AG09309 (cell line): ENCODE measurements at regions not wholly inside any gene's neighbourhood (a gene's known extent, or its start where the extent isn't known, plus 50 kb on each side); places are given as distances from the start of the nearest gene placed in this dataset.

Experiments used
- DNase-seq: peaks from one replicate; pipeline ENCODE4 v3.0.0-alpha.2; 2010; ENCODE audit warnings: low read depth
- H3K4me3 ChIP-seq: 2 replicates; pipeline ENCODE4 v1.5.1; 2011; ENCODE audit warnings: mild to moderate bottlenecking, low read depth, low read length, moderate library complexity; ENCODE audit not compliant: control insufficient read depth
- TF ChIP-seq, protein P1 (sequence below): IDR thresholded peaks from 2 replicates; pipeline ENCODE4 v1.5.1; 2011; ENCODE audit warnings: mild to moderate bottlenecking, low read depth, low read length, inconsistent platforms; ENCODE audit not compliant: insufficient read depth, control insufficient read depth; ENCODE audit errors: missing control alignments

DNA sequence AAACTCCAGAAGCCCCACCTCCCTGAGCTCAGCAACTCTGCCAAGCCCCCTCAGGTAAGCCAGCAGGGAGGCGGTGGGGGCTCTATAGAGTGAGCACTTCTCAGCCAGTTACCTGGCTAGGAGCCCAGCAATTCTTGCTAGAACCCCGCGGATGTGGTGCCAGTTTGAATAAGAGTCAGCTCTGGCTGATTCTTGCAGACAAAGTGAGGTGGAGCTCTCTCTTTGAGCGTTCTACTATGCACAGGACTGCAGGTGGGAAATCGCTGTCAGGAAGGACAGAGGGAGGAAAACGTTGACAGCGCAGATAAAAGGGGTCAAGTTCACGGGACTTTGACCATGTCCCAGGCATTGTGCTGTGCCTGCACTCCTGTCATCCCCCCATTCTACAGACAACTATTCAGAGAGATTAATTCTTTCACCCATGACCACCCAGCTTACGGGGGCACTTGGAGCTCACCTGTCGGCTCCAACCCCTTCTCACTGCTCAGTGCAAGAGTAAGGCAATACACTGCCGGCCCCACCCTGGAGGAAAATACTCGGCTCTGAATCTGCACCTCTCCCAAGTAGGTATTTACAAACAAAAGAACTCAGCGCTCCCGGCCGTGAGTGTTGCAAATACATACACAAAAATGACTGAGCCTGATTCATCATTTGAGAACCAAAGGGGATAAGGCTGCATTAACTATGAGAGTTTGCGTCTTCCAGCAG is 92.9 kb downstream of the ANKRD60 start:
- no peak overlapping the region for H3K4me3 ChIP-seq
- DNase-seq = no peak
- TF ChIP-seq, protein P1, sequence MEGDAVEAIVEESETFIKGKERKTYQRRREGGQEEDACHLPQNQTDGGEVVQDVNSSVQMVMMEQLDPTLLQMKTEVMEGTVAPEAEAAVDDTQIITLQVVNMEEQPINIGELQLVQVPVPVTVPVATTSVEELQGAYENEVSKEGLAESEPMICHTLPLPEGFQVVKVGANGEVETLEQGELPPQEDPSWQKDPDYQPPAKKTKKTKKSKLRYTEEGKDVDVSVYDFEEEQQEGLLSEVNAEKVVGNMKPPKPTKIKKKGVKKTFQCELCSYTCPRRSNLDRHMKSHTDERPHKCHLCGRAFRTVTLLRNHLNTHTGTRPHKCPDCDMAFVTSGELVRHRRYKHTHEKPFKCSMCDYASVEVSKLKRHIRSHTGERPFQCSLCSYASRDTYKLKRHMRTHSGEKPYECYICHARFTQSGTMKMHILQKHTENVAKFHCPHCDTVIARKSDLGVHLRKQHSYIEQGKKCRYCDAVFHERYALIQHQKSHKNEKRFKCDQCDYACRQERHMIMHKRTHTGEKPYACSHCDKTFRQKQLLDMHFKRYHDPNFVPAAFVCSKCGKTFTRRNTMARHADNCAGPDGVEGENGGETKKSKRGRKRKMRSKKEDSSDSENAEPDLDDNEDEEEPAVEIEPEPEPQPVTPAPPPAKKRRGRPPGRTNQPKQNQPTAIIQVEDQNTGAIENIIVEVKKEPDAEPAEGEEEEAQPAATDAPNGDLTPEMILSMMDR = no peak

DNA sequence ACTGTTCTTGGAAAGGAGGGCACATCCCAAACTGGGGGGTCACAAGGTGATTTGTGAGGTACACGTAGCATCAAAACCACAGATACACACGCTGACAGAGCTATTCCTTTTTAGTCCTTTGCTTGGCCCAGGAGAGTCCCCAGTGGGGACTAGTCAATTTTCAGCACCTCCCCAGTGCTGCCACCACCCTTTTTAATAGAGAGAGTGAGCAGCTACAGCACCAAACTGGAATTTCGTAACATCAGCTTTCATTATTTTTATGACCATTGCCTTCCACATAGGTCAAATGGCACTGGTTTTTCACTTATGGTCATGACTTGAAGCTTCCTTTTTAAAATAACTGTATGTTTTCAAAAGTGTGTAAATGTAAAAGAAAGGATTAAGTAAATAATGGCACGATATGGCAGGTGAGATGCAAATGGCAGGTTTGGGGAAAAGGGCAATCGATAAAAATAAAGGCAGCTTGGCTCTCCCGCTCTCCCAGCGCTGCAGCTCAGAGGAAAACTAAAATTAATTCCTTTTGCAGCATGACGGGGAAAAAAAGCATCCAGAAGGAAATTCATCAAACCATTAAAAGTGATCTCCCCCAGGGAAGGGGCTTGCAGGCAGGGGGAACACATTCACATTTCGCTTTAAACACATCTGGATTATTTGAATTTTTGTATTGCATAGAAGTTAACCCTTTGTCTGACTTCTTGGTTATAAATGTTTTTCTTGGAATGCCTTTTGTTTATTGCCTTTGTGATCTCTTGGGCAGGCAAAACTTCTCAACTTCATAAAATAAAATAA is 95.2 kb downstream of the ANKRD60 start:
- DNase-seq = no peak
- no peak overlapping the region for H3K4me3 ChIP-seq

DNA sequence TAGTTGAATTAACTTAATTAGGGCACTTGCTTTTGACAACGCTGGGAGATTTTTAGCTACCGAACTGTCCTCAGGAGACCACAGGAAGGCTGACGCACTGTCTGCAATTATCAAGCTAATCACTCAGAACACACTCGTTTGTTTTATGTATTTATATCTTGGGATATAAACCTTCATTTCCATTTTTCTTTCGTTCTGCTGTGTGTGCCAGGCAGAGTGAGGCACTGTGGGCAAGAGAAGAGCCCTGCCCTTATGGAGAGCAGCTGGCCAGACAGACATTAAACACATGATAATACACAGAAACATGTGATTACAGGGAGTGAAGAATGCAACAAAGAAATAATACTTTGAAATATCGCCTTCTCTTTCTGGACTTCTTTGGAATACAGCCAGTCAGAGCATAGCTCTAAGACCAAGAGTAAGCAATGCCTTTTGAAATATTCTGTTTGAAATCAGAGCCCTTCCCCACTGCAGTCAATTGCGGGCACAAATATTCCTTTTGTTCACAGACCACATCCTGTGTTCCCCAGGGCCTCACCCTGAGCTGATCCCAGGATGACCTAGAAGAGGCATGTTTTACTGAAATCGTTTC is 96.8 kb downstream of the ANKRD60 start:
- peak; percentile 32 for DNase-seq
- TF ChIP-seq, protein P1 = no peak
- H3K4me3 ChIP-seq = no peak overlapping the region

More for the DNA sequence above, 95.2 kb downstream of the ANKRD60 start:
- TF ChIP-seq, protein P1 = no peak

DNA sequence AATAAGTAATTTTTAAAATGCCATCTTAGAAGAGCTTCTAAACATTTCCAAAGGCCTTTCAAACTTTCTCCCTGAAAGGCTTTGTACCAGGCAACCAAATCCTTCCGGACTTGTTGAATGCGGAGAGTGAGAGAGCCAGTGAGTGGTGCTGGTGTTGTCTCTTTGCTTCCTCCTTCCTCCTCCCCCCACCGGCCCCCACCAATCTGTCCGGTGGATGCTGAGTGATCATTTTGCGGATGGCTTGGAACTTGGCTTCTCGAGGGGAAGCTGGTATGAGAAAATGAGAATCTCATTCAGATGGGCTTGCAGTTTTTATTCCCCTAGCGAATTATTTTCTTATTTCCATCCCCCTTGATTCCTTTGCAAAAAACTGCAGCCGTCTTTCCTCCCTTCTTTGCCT is 97.3 kb downstream of the ANKRD60 start:
- H3K4me3 ChIP-seq = no peak overlapping the region
- DNase-seq = no peak
- TF ChIP-seq, protein P1 = no peak

DNA sequence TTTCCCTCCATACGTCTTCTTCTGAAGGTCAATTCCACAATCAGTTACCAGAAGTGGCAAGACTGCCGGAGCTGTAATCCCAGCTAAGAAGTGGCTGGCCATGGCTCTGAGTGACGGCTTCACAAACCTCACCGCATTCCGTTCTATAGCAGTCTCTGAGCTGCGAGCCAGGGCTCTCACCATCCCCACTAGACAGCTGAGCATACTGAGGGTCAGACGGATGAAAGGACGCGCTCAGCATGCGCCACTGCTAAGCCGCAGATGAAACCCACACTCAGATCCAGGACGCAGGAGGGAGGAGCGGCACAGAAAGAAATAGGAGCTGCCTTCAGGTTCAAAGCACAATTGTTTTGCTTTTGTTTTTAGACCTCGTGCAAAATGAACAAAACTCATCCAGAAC is 97.9 kb downstream of the ANKRD60 start:
- H3K4me3 ChIP-seq = no peak overlapping the region
- no peak for DNase-seq
- TF ChIP-seq, protein P1 = no peak

DNA sequence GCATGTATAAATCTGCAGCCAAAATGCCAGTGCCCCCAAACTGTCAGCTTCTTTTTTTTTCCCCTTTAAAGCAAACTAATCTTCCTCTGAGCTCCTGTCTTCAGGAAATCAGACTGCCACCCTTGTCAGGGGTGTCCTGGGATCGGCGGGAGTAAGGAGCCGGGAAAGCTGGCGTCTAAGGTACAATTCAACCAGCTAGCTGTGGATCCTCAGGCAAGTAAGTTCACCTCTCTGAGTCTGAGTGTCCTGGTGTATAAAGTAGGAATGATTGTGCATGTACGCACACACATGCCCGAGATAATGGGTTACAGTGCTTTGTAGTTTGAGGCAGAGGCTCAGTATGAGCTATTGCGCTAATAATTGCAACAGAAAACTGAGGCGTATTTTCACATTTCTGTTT is 98.3 kb downstream of the ANKRD60 start:
- no peak for DNase-seq
- TF ChIP-seq, protein P1 = no peak
- no peak overlapping the region for H3K4me3 ChIP-seq
